Endothelial cell (in vitro differentiated cells): ENCODE measurements at regions not wholly inside any gene's neighbourhood (a gene's known extent, or its start where the extent isn't known, plus 50 kb on each side); places are given as distances from the start of the nearest gene placed in this dataset.

Experiments
- DNase-seq: peaks from one replicate; pipeline ENCODE4 v3.0.0; 2021; ENCODE audit warnings: low spot score
- H3K27ac Mint-ChIP-seq: one replicate; pipeline ENCODE4 v1.8.0; 2021; ENCODE audit warnings: mixed read lengths, inconsistent platforms; ENCODE audit not compliant: unreplicated experiment
- H3K27me3 Mint-ChIP-seq: one replicate; pipeline ENCODE4 v1.8.0; 2021; ENCODE audit warnings: mild to moderate bottlenecking, moderate library complexity, mixed read lengths, inconsistent platforms; ENCODE audit not compliant: unreplicated experiment
- H3K36me3 Mint-ChIP-seq: one replicate; pipeline ENCODE4 v1.8.0; 2021; ENCODE audit warnings: mild to moderate bottlenecking, low read depth, mixed read lengths, inconsistent platforms; ENCODE audit not compliant: unreplicated experiment
- H3K4me1 Mint-ChIP-seq: one replicate; pipeline ENCODE4 v1.8.0; 2021; ENCODE audit warnings: mild to moderate bottlenecking, mixed read lengths, inconsistent platforms; ENCODE audit not compliant: unreplicated experiment
- H3K4me3 Mint-ChIP-seq: one replicate; pipeline ENCODE4 v1.8.0; 2021; ENCODE audit warnings: mild to moderate bottlenecking, mixed read lengths, inconsistent platforms; ENCODE audit not compliant: unreplicated experiment
- H3K9me3 Mint-ChIP-seq: one replicate; pipeline ENCODE4 v1.8.0; 2021; ENCODE audit warnings: mixed read lengths, inconsistent platforms; ENCODE audit not compliant: unreplicated experiment
- CTCF ChIP-seq: fragments of 200-600 bp; sonication (generic); IDR thresholded peaks from one replicate; pipeline ENCODE4 v1.5.0; 2021; ENCODE audit warnings: antibody characterized with exemption; ENCODE audit not compliant: unreplicated experiment

- H3K27ac Mint-ChIP-seq = no peak overlapping the region
- H3K27me3 Mint-ChIP-seq = peaks cover 1% of the 10 kb centered on the region
- no peaks in the 10 kb centered on the region for H3K4me1 Mint-ChIP-seq
Observed at GRCh38 chr9:30235068-30235467, 2149.4 kb upstream of the ACO1 start.

GRCh38 chr9:30235564-30235963 is 2148.9 kb upstream of the ACO1 start:
- no peak overlapping the region for H3K27ac Mint-ChIP-seq

More at GRCh38 chr9:30235068-30235467, 2149.4 kb upstream of the ACO1 start:
- Mint-ChIP-seq H3K9me3 (no peaks in the 10 kb centered on the region), H3K4me3 (no peak overlapping the region), H3K36me3 (no peaks in the 10 kb centered on the region)
- no peak for DNase-seq
- TF ChIP-seq CTCF = no peak

GRCh38 chr9:30239878-30240277 is 2144.6 kb upstream of the ACO1 start:
- H3K36me3 Mint-ChIP-seq = no peaks in the 10 kb centered on the region
- H3K27me3 Mint-ChIP-seq = peaks cover 2% of the 10 kb centered on the region
- no peak overlapping the region for H3K27ac Mint-ChIP-seq
- no peaks in the 10 kb centered on the region for H3K9me3 Mint-ChIP-seq
- H3K4me3 Mint-ChIP-seq = no peak overlapping the region
- DNase-seq = no peak
- no peak for TF ChIP-seq CTCF
- H3K4me1 Mint-ChIP-seq = no peaks in the 10 kb centered on the region

More at GRCh38 chr9:30235564-30235963, 2148.9 kb upstream of the ACO1 start:
- Mint-ChIP-seq H3K4me3 (no peak overlapping the region), H3K36me3 (no peaks in the 10 kb centered on the region), H3K4me1 (no peaks in the 10 kb centered on the region), H3K9me3 (no peaks in the 10 kb centered on the region), H3K27me3 (peaks cover 1% of the 10 kb centered on the region)
- no peak for TF ChIP-seq CTCF
- DNase-seq = no peak

GRCh38 chr9:30243467-30243866 is 2141.0 kb upstream of the ACO1 start:
- Mint-ChIP-seq H3K36me3 (no peaks in the 10 kb centered on the region), H3K4me1 (no peaks in the 10 kb centered on the region), H3K4me3 (no peak overlapping the region), H3K27me3 (peaks cover 1% of the 10 kb centered on the region), H3K27ac (no peak overlapping the region), H3K9me3 (no peaks in the 10 kb centered on the region)
- no peak for DNase-seq
- no peak for TF ChIP-seq CTCF

- Mint-ChIP-seq H3K9me3 (no peaks in the 10 kb centered on the region), H3K36me3 (no peaks in the 10 kb centered on the region), H3K4me1 (no peaks in the 10 kb centered on the region), H3K4me3 (no peak overlapping the region), H3K27me3 (peaks cover 1% of the 10 kb centered on the region), H3K27ac (no peak overlapping the region)
- TF ChIP-seq CTCF = no peak
- no peak for DNase-seq
Observed at GRCh38 chr9:30244877-30245276, 2139.6 kb upstream of the ACO1 start.
